ENCODE measurements at regions not wholly inside any gene's neighbourhood (a gene's known extent, or its start where the extent isn't known, plus 50 kb on each side); places are given as distances from the start of the nearest gene placed in this dataset.

DNA sequence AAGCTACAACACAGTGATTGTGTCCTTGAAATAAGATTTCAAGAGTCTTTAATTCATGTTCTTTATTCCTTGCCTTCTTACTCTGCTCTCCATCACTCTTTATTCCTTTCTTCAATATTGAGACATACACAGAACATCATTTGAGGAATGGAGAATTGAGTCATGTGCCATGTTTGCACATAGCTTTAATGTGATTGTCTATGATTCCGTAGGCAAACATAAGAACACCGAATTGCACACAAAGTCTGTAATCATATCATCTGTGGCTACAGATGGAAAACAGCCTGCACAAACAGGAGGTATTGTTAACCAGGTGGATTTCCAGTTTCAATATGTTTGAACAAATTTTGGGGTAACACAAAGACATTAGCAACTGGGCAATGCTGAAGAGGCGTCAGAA lies 571.6 kb upstream of the GJE1 start:
- TF ChIP-seq EZH2phosphoT487 (IDR thresholded peaks at IDR 0.05; ENCODE audit: insufficient read depth, low read depth) (no peak), EZH2 (IDR thresholded peaks at IDR 0.05; ENCODE audit: insufficient read depth, poor library complexity, severe bottlenecking) (no peak)

All from GM23248 (cell line).